Tibial nerve (tissue), 4 donors: ENCODE measurements at regions not wholly inside any gene's neighbourhood (a gene's known extent, or its start where the extent isn't known, plus 50 kb on each side); places are given as distances from the start of the nearest gene placed in this dataset.

Source experiments
- DNase-seq, 2 donors: peaks; one replicate each; pipeline ENCODE4 v3.0.0-alpha.2; 2019; ENCODE audit warnings: low spot score in 2 of 2
- H3K27ac ChIP-seq, 4 donors: fragments of 200-600 bp; sonication (generic) in 3 of 4; one replicate each; pipeline ENCODE4 v1.5.1; 2017 to 2019; ENCODE audit warnings: mild to moderate bottlenecking in 1 of 4
- H3K27me3 ChIP-seq, 2 donors: fragments of 200-600 bp; sonication (generic) in 1 of 2; one replicate each; pipeline versions ENCODE4 v1.5.1 to v1.6.0; 2017 to 2019
- H3K36me3 ChIP-seq, 3 donors: fragments of 200-600 bp; sonication (generic); one replicate each; pipeline ENCODE4 v1.5.1; 2018 to 2019
- H3K4me1 ChIP-seq, 4 donors: fragments of 200-600 bp; sonication (generic) in 3 of 4; one replicate each; pipeline ENCODE4 v1.5.1; 2017 to 2019
- H3K4me3 ChIP-seq, 4 donors: fragments of 200-600 bp; sonication (generic) in 3 of 4; one replicate each; pipeline ENCODE4 v1.5.1; 2017 to 2019; ENCODE audit warnings: mild to moderate bottlenecking in 1 of 4, moderate library complexity in 1 of 4
- H3K9me3 ChIP-seq, 4 donors: fragments of 200-600 bp; sonication (generic) in 3 of 4; one replicate each; pipeline ENCODE4 v1.5.1; 2017 to 2019
- EP300 ChIP-seq, 2 donors: sonication (generic); formaldehyde crosslinking; IDR thresholded peaks; one replicate each; pipeline ENCODE4 v1.6.1; 2017; ENCODE audit warnings: antibody characterized with exemption in 2 of 2, mild to moderate bottlenecking in 1 of 2
- POLR2A ChIP-seq, 2 donors: fragments of 450-650 bp; IDR thresholded peaks; one replicate each; pipeline ENCODE4 v1.6.1; 2017; ENCODE audit warnings: antibody characterized with exemption in 2 of 2, mild to moderate bottlenecking in 2 of 2, moderate library complexity in 2 of 2
- WGBS, 2 donors: methylation state at CpG; one replicate each; pipeline ENCODE4 v1.1.5; 2018; 5-methylcytosine and 5-hydroxymethylcytosine counted together
- TF ChIP-seq, protein P1 (sequence below), 5 experiments: fragments of 200-600 bp in 3 of 5; fragments of 450-650 bp in 2 of 5; sonication (generic) in 3 of 5; IDR thresholded peaks; one replicate each; pipeline ENCODE4 v1.5.1; 2016 to 2019; ENCODE audit warnings: antibody characterized with exemption in 5 of 5, mild to moderate bottlenecking in 3 of 5, moderate library complexity in 2 of 5

DNA sequence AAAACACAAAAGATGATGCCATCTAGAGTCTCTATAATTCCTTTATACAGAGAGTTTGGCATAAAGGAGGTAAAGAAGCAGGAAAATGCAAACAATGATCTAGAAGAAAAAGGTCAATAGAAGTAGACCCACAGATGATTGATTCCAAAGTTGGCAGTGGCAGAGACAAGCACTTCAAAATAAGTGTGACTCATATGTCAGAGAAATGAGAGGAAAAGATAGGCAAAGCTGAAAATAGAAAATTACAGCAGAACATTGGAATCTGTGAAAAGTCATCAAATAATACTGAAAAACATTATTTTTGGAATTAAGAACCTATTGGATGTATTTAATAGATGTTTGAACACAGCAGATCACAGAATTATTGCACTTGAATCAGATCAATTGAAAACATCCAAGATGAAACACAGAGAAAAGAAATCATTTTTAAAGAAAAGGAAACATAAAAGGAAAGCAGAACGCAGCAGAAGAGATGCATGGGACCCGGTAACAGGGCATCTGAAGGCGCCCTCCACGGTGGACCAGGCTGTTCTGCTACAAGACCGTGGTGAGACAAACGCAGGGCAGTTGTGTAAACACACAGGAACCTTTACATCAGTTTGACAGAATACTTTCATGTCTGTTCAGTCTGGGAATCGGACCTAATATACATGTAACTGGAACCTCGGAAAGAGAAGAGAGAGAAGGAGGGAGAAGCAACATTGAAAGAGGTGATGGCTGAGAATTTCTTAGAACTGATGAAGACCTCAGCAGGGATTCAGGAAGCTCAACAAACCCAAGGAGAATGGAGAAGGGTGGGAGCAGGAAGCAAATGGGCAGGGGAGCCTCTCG lies 74.6 kb upstream of the GPC1 start:
- no peak overlapping the region for H3K27ac ChIP-seq
- H3K9me3 ChIP-seq, result peaks cover 0 to 25% (median 6%) of the 10 kb centered on the region in 4 donors
- no peaks in the 10 kb centered on the region for H3K27me3 ChIP-seq
- peaks cover 0 to 21% (median 0%) of the 10 kb centered on the region in 4 donors for H3K4me1 ChIP-seq
- DNase-seq, result no peak
- 89 to 91% methylated on average over 9 of the region's 9 CpGs for WGBS, 2 donors
- no peaks in the 10 kb centered on the region for H3K36me3 ChIP-seq
- TF ChIP-seq EP300 (IDR thresholded peaks at IDR 0.05), result no peak
- TF ChIP-seq, protein P1, sequence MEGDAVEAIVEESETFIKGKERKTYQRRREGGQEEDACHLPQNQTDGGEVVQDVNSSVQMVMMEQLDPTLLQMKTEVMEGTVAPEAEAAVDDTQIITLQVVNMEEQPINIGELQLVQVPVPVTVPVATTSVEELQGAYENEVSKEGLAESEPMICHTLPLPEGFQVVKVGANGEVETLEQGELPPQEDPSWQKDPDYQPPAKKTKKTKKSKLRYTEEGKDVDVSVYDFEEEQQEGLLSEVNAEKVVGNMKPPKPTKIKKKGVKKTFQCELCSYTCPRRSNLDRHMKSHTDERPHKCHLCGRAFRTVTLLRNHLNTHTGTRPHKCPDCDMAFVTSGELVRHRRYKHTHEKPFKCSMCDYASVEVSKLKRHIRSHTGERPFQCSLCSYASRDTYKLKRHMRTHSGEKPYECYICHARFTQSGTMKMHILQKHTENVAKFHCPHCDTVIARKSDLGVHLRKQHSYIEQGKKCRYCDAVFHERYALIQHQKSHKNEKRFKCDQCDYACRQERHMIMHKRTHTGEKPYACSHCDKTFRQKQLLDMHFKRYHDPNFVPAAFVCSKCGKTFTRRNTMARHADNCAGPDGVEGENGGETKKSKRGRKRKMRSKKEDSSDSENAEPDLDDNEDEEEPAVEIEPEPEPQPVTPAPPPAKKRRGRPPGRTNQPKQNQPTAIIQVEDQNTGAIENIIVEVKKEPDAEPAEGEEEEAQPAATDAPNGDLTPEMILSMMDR (IDR thresholded peaks at IDR 0.05), result no peak
- TF ChIP-seq POLR2A (IDR thresholded peaks at IDR 0.05), result no peak
- no peak overlapping the region for H3K4me3 ChIP-seq

DNA sequence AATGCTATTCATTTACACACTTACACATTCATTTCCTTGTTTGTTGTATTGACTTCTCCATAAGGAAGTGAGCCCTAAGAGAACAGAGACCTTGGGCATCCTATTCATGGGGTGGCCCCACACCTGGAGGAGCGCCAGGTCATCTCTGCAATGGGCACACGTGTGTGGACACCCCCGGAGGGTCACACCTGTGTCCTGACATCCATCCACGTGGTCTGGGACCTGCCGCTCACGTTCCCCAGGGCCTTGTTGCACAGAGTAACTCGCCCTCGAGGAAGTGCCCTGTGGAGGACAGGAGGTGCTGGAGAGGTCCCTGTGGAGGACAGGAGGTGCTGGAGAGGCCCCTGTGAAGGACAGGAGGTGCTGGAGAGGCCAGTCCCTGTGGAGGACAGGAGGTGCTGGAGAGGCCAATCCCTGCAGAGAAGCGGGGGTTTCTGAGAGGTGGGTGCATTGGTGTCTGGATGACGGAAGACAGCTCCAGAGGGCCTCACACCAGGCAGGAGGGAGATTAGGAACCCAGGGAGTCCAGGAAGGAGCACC lies 73.2 kb upstream of the GPC1 start:
- 70 to 84% methylated on average over 10 of the region's 10 CpGs for WGBS, 2 donors
- Histone ChIP-seq H3K4me1 (peaks cover 0 to 31% (median 0%) of the 10 kb centered on the region in 4 donors), H3K27ac (no peak overlapping the region), H3K27me3 (no peaks in the 10 kb centered on the region), H3K4me3 (no peak overlapping the region), H3K9me3 (peaks cover 0 to 25% (median 6%) of the 10 kb centered on the region in 4 donors), H3K36me3 (no peaks in the 10 kb centered on the region)
- no peak for DNase-seq
- TF ChIP-seq, protein P1 (IDR thresholded peaks at IDR 0.05), result no peak
- TF ChIP-seq EP300 (IDR thresholded peaks at IDR 0.05), result no peak
- no peak for TF ChIP-seq POLR2A (IDR thresholded peaks at IDR 0.05)

DNA sequence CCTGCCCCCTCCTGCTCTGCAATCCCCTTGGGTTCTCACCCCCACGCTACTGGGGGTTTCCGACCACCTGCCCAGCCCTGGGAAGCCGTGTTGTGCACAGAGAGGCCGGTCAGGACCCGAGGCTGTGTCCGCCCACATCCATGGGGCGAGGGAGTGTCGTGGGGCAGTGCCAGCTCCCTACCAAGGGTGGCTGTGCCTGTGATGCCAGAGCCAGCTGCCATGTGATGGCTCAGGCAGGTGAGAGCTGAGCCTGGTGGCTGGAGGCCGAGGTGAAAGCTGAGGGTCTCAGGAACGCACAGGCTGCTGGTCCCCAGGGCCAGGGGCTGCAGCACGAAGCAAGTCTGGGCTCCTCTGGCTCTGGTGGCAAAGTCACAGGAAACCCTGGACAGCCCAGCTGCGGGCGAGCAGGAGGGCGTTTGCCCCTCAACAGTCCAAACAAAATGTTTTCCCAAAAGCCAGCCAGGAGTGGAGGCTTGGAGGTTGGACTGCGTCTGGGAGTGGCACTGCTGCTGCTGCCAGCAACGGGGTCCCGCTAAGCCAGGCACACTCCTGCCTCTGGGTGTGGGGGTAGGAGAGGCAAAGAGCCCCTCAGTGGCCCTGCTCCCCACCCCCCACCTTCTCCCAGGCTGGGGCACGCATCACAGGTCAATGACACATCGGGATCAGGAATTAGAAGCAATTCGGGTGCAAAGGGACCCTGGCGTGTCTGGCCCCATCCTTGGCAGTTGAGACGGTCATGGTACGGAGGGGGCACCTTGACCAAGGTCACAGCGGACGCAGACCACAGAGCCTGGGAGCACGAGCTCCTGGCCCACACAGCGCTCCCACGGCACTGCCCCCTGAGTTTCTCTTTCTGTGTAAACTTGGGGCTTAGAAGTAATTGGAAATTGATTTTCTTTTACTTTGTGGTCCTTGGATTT lies 72.4 kb upstream of the GPC1 start:
- H3K9me3 ChIP-seq, result peaks cover 0 to 25% (median 6%) of the 10 kb centered on the region in 4 donors
- H3K36me3 ChIP-seq, result no peaks in the 10 kb centered on the region
- no peak for TF ChIP-seq EP300 (IDR thresholded peaks at IDR 0.05)
- no peak for TF ChIP-seq POLR2A (IDR thresholded peaks at IDR 0.05)
- TF ChIP-seq, protein P1 (IDR thresholded peaks at IDR 0.05), result no peak
- H3K27me3 ChIP-seq, result no peaks in the 10 kb centered on the region
- WGBS, 2 donors, result 73 to 74% methylated on average over 20 to 27 of the region's 28 CpGs
- no peak overlapping the region for H3K4me3 ChIP-seq
- no peak for DNase-seq
- H3K27ac ChIP-seq, result peak overlapping the region in 1 of 4 donors; percentile 40
- H3K4me1 ChIP-seq, result peaks cover 0 to 31% (median 0%) of the 10 kb centered on the region in 4 donors

- Histone ChIP-seq H3K36me3 (no peaks in the 10 kb centered on the region), H3K27me3 (no peaks in the 10 kb centered on the region), H3K27ac (peak overlapping the region in 1 of 4 donors; percentile 40), H3K9me3 (peaks cover 0 to 25% (median 6%) of the 10 kb centered on the region in 4 donors), H3K4me3 (no peak overlapping the region), H3K4me1 (peaks cover 0 to 36% (median 0%) of the 10 kb centered on the region in 4 donors)
- 71 to 76% methylated on average over 25 to 28 of the region's 28 CpGs for WGBS, 2 donors
- DNase-seq, result no peak
- TF ChIP-seq POLR2A (IDR thresholded peaks at IDR 0.05), result no peak
- TF ChIP-seq EP300 (IDR thresholded peaks at IDR 0.05), result no peak
- TF ChIP-seq, protein P1 (IDR thresholded peaks at IDR 0.05), result no peak
Observed at GRCh38 chr2:240363746-240364581, 71.5 kb upstream of the GPC1 start.
